IPS DF 19.7 (cell line): ENCODE measurements at regions not wholly inside any gene's neighbourhood (a gene's known extent, or its start where the extent isn't known, plus 50 kb on each side); places are given as distances from the start of the nearest gene placed in this dataset.
"Not testable (repeated sequence)": the region's sequence is repeated elsewhere in the genome, so short reads cannot be mapped to it uniquely, and the experiment has no call there.

ENCODE experiments used
- DNase-seq: peaks from one replicate; pipeline ENCODE4 v3.0.0-alpha.2; 2013; ENCODE audit warnings: low read depth, low spot score

DNA sequence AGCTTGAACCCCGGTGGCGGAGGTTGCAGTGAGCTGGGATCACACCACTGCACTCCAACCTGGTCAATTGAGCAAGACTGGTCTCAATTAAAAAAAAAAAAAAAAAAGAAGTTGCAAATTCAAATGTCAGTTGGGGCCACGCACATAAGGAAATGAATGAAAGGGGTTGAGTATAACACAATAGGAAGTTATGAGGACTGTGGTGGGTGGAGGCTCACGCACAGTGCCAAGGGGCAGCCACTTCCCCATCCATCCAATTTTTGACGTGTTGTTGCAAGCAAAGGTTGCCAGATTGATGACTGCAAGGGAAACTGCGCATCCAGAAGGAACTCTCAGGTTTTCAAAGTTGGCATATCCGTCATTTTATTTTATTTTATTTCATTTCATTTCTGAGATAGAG lies 532.2 kb downstream of the NTRK3 start:
- no peak for DNase-seq

- no peak for DNase-seq
These were observed 533.4 kb downstream of the NTRK3 start for GRCh38 chr15:87722941-87723691.

DNA sequence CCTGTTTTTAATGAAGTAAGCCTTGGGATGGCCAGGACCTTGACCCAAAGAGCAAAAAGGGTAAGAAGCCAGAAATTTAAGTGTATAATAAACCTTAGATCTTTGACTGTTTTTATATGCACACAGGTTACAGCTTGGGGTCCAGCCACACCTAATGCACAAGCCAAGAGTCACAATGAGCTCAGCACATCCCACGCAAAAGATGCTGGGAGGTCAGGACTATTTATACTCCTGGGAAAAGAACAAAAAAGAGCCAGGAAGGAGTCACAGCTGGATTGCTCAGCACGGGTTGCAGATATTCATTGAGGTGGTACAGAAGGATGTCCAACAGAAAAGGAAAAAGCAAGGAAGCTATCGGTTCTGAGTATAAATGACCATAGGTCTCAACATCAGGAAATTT lies 536.3 kb downstream of the NTRK3 start:
- DNase-seq, result no peak

DNA sequence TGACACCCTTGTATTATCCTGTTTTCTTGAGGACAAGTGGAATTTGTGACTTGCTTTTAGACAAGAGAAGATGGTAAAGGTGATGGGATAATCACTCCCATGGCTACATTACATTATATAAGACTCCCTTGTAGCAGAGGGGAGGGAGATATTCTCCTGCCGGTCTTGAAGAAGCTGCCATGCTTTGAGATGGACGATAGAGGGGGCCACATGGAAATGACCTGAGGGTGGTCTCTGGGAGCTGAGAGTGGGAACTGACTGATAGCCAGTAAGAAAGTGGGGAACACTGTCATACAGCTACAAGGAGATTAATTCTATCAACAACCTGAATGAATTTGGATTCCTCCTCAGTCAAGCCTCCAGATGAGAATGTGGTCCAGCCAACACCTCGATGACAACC lies 540.1 kb downstream of the NTRK3 start:
- DNase-seq, result peak; percentile 12

DNA sequence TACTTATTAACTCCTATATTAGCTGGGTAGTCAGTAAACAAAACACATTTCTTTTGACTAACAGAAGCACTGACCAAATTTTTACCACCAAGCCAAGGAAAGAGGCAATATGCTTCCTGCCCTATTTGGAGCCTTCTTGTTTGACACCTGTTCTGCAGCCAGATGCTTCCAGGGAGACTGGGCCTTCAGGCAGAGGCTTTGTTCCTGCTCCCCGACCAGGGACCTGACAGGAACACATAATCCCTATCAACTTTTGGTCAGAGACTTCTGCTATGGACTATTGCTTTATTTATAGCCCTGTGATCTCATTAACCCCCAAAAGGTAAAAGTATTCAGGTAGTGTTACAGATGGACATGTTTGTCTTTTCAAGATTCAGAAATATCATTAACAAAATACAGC lies 541.3 kb downstream of the NTRK3 start:
- no peak for DNase-seq

DNA sequence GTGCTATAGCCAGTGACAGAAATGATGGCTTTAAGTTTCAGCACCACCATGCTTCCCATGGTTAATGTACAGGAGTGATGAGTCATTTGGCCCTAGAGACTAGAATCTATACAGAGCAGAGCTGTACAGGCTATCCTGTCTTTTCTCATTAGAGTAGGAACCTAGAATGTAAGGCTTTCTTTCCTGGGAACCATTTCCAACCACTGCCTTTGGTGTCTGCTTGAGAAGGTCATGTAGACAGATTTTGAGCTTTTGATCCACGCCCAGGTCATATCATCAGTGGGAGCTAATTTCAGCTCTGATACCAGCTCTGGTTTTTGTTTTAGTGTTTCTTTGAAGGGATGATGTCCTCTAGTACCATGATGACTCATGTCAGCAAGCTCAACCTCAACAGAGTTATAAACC lies 543.1 kb downstream of the NTRK3 start:
- no peak for DNase-seq

GRCh38 chr15:87712211-87712610 lies 544.3 kb downstream of the NTRK3 start:
- DNase-seq, result no peak

GRCh38 chr15:87711026-87711425 lies 545.5 kb downstream of the NTRK3 start:
- DNase-seq, result no peak

- no peak for DNase-seq
These were observed 546.1 kb downstream of the NTRK3 start for GRCh38 chr15:87710406-87710805.

DNA sequence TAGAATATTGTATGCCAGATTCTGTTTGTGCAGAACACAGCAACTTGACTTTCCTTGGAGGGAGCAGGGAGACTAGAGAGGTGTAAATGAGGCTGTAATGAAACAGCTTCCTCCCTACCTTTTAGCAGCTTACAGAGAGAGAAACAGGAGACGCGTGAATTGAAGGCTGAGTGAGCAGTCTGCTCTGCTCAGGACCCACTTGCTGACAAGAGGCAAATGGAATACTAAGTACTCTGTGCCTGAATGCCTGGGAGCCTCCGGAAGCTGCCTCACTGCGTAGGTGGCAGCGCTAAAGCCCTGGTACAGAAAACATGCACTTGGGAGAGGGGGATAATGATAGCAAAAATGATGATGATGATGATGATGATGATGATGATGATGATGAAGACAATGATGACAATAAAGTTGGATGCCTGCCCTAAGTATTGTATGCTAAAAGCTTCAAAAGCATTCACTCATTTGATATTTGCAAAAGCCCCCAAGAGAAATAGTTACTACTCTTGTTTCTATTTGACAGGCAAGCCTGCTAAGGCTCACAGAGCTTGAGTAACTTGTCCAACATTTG lies 548.9 kb downstream of the NTRK3 start:
- DNase-seq, result no peak

- no peak for DNase-seq
These were observed 549.5 kb downstream of the NTRK3 start for GRCh38 chr15:87707071-87707470.

DNA sequence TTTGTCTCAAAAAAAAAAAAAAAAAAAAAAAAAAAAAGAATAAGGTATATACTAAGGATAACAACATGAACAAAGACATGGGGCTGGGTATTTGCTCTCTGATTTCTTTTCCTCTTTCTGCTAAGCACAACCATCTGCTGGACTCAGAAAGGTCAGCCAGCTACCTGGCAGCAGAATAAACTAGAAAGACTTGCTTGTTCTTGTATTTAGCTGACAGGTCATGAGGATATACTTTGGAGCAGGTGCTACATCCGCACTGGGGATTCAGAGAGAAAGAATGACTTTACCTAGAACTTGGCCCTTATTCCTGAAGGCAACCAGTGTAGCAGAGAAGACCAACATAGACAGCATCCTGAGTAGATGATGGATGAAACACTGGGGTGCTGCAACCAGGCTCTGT lies 550.5 kb downstream of the NTRK3 start:
- no peak for DNase-seq

- DNase-seq, result no peak
These were observed 552.3 kb downstream of the NTRK3 start for GRCh38 chr15:87704276-87704675.

- no peak for DNase-seq
These were observed 553.0 kb downstream of the NTRK3 start for GRCh38 chr15:87703327-87704111.

DNA sequence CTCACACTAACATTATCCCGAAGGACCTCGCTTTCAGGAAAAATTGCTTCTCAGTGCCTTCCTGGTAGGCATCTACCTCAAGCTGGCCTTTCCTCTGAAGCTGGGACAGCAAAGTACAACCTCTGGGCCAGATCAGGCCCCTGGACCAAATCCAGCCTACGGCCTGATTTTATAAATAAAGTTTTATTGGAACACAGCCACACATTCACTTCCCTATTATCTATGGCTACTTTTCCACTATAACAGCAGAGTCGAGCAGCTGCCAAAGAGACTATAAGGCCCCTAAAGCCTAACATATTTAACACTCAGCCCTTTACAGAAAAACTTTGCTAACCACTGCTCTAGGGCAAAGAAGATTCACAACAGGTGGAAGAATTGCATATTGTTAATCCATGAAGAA lies 554.3 kb downstream of the NTRK3 start:
- no peak for DNase-seq

DNA sequence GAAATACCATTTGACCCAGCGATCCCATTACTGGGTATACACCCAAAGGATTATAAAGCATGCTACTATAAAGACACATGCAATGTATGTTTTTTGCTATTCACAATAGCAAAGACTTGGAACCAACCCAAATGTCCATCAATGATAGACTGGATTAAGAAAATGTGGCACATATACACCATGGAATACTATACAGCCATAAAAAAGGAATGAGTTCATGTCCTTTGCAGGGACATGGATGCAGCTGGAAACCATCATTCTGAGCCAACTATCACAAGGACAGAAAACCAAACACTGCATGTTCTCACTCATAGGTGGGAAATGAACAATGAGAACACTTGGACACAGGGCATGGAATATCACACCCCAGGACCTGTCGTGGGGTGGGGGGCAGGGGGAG lies 558.1 kb downstream of the NTRK3 start:
- not testable (repeated sequence) for DNase-seq

GRCh38 chr15:87689716-87690115 lies 566.8 kb downstream of the NTRK3 start:
- DNase-seq, result no peak

DNA sequence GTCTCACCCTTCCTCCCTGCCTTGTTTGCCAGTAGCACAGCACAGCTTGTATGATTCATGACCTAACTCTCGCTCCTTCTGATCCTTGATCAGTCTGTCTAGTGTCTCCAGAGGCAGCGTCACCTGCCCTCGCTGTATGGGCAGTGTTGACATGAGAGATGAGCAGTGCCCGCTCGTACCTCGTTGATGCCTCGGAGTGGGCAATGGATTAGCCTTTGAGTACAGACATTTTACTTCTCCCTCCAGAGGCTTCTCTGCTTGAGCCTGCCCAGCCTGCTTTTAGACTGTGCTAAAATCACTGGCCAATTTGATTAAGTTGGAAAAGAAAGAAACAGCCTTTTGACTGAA lies 569.0 kb downstream of the NTRK3 start:
- no peak for DNase-seq

DNA sequence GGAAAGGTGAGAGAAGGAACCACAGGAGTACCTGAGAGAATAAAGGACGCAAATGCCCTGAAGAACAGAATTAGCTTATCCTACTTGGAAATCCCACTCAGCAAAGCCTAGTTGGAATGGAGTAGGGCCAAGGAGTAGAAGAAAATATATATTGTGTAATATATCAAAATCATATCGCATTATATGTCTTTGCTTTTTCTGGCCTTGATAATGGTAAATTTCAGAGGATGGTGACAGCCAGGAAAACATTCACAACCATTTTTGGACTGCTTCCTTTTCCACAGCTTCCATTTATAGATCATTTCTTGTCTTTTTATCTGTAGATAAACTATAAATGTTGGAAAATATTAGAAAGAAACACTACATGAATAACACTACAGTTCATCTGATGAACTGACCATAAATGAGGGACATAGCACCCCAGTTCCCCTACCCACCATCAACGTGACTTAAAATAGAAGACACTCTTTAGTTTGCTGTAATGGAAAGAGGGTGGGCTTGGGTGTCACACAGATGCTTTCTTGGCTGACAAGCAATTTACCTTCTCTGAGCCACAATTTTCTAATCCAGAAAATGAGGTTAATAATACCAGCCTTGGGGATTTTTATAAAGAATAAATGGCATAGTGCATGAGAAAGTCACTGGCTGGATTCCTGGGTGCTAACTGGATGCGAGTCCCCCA lies 569.6 kb downstream of the NTRK3 start:
- DNase-seq, result no peak

DNA sequence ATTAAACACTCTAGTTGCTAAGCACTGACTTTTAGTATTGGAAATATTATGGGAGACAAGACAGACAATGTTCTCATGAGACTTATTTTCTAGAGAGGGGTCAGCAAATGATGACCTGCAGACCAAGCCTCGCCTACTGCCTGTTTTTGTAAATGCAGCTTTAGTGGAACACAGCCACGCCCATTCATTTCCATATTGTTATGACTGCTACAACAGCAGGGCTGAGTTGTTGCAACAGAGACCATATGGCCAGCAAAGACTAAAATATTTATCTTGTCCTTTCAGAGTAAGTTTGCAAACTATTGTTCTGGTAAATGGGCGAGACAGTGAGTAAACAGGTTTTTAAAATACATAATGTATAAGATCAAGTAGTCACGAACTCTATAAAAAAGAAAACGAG lies 570.2 kb downstream of the NTRK3 start:
- DNase-seq, result no peak

DNA sequence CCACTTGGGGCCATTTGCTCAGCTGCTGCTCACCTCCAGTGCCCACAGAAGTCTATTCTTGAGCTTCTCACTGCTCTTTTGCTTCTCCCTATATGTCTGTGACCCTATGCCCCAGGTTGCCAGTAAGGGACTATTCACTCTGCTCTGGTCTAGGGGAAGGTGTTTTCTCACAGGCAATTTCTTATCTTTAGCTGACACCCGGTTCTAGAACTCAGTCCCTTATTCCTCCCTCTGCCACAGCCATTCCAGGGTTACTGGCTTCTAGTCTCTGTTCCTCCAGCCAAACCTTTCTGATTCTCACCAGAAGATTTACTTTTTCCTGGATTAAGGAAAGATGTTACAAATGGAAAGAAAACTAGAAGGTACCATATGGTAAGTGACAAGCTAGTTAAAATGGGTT lies 574.0 kb downstream of the NTRK3 start:
- no peak for DNase-seq

GRCh38 chr15:87681104-87681503 lies 575.4 kb downstream of the NTRK3 start:
- DNase-seq, result no peak
